Testis (tissue), 2 donors: ENCODE measurements at regions not wholly inside any gene's neighbourhood (a gene's known extent, or its start where the extent isn't known, plus 50 kb on each side); places are given as distances from the start of the nearest gene placed in this dataset.
"Not testable (repeated sequence)": the region's sequence is repeated elsewhere in the genome, so short reads cannot be mapped to it uniquely, and the experiment has no call there.

ENCODE experiments used
- DNase-seq: peaks from one replicate; pipeline ENCODE4 v3.0.0-alpha.2; 2019
- H3K27ac ChIP-seq, 2 donors: fragments of 200-600 bp; sonication (generic); one replicate each; pipeline ENCODE4 v1.5.1; 2019
- H3K27me3 ChIP-seq: fragments of 200-600 bp; sonication (generic); one replicate; pipeline ENCODE4 v1.5.1; 2019
- H3K36me3 ChIP-seq: fragments of 200-600 bp; sonication (generic); one replicate; pipeline ENCODE4 v1.5.1; 2017; ENCODE audit warnings: low read depth; ENCODE audit errors: missing control alignments
- H3K4me1 ChIP-seq: fragments of 200-600 bp; sonication (generic); one replicate; pipeline ENCODE4 v1.5.1; 2019
- H3K4me3 ChIP-seq, 2 donors: fragments of 200-600 bp; sonication (generic); one replicate each; pipeline ENCODE4 v1.5.1; 2017 to 2019
- H3K9me3 ChIP-seq: fragments of 200-600 bp; sonication (generic); one replicate; pipeline ENCODE4 v1.5.1; 2017
- CTCF ChIP-seq, 3 experiments: fragments of 450-650 bp in 2 of 3; fragments of 200-600 bp in 1 of 3; sonication (generic) in 1 of 3; IDR thresholded peaks; one replicate each; pipeline ENCODE4 v1.5.1; 2016 to 2019; ENCODE audit warnings: antibody characterized with exemption in 3 of 3, mild to moderate bottlenecking in 2 of 3, moderate library complexity in 1 of 3
- POLR2A ChIP-seq: fragments of 450-650 bp; IDR thresholded peaks from one replicate; pipeline ENCODE4 v1.6.1; 2017; ENCODE audit warnings: antibody characterized with exemption, mild to moderate bottlenecking, moderate library complexity
- WGBS, 2 donors: methylation state at CpG; one replicate each; pipeline ENCODE4 v1.1.5; 2018; 5-methylcytosine and 5-hydroxymethylcytosine counted together
- intact Hi-C: fragments of 100-400 bp; cut with DNase I; formaldehyde crosslinking; loops from one replicate; pipeline ENCODE4 v1.15.1; 2023; ENCODE audit warnings: low total_unique reads

- WGBS, 2 donors: 42 to 61% methylated on average over 2 of the region's 2 CpGs
- no peaks in the 10 kb centered on the region for H3K27me3 ChIP-seq
- H3K36me3 ChIP-seq: no peaks in the 10 kb centered on the region
- no peaks in the 10 kb centered on the region for H3K4me1 ChIP-seq
- no peak overlapping the region for H3K27ac ChIP-seq
- no peak for DNase-seq
- H3K4me3 ChIP-seq: no peak overlapping the region
- H3K9me3 ChIP-seq: no peaks in the 10 kb centered on the region
- intact Hi-C loops: no loop called here
- TF ChIP-seq POLR2A (no peak), CTCF (IDR thresholded peaks at IDR 0.05) (no peak)
Measured at GRCh38 chr5:106986006-106986405, 684.7 kb downstream of the EFNA5 start.

GRCh38 chr5:106985174-106985573 lies 685.6 kb downstream of the EFNA5 start:
- intact Hi-C loops: no loop called here
- TF ChIP-seq CTCF (IDR thresholded peaks at IDR 0.05) (no peak), POLR2A (no peak)
- 75 to 92% methylated on average over 6 of the region's 6 CpGs for WGBS, 2 donors

GRCh38 chr5:106979178-106979577 lies 691.6 kb downstream of the EFNA5 start:
- H3K36me3 ChIP-seq, H3K9me3 ChIP-seq, intact Hi-C loops, H3K27ac ChIP-seq, H3K27me3 ChIP-seq, H3K4me1 ChIP-seq, DNase-seq, H3K4me3 ChIP-seq: not testable (repeated sequence)
- 91 to 94% methylated on average over 11 of the region's 11 CpGs for WGBS, 2 donors

More at GRCh38 chr5:106985174-106985573, 685.6 kb downstream of the EFNA5 start:
- DNase-seq: no peak
- H3K36me3 ChIP-seq: no peaks in the 10 kb centered on the region
- no peaks in the 10 kb centered on the region for H3K4me1 ChIP-seq
- H3K9me3 ChIP-seq: no peaks in the 10 kb centered on the region
- no peak overlapping the region for H3K27ac ChIP-seq
- H3K27me3 ChIP-seq: no peaks in the 10 kb centered on the region
- H3K4me3 ChIP-seq: no peak overlapping the region

GRCh38 chr5:106978582-106979165 lies 692.1 kb downstream of the EFNA5 start:
- intact Hi-C loops, H3K4me1 ChIP-seq, H3K27ac ChIP-seq, H3K27me3 ChIP-seq, H3K36me3 ChIP-seq, H3K9me3 ChIP-seq, H3K4me3 ChIP-seq, DNase-seq: not testable (repeated sequence)
- WGBS, 2 donors: 85 to 92% methylated on average over 13 of the region's 13 CpGs

- DNase-seq: no peak
- WGBS, 2 donors: 97% methylated on average over 3 of the region's 3 CpGs
- TF ChIP-seq CTCF (IDR thresholded peaks at IDR 0.05) (no peak), POLR2A (no peak)
- no peak overlapping the region for H3K27ac ChIP-seq
- H3K4me1 ChIP-seq: no peaks in the 10 kb centered on the region
- intact Hi-C loops: no loop called here
- no peak overlapping the region for H3K4me3 ChIP-seq
- H3K9me3 ChIP-seq: no peaks in the 10 kb centered on the region
- no peaks in the 10 kb centered on the region for H3K36me3 ChIP-seq
- no peaks in the 10 kb centered on the region for H3K27me3 ChIP-seq
Measured at GRCh38 chr5:106976363-106976762, 694.4 kb downstream of the EFNA5 start.

- H3K4me3 ChIP-seq: no peak overlapping the region
- H3K36me3 ChIP-seq: no peaks in the 10 kb centered on the region
- no peaks in the 10 kb centered on the region for H3K9me3 ChIP-seq
- H3K4me1 ChIP-seq: no peaks in the 10 kb centered on the region
- intact Hi-C loops: no loop called here
- 45 to 47% methylated on average over 2 of the region's 2 CpGs for WGBS, 2 donors
- H3K27ac ChIP-seq: no peak overlapping the region
- no peaks in the 10 kb centered on the region for H3K27me3 ChIP-seq
- DNase-seq: no peak
- TF ChIP-seq CTCF (IDR thresholded peaks at IDR 0.05) (no peak), POLR2A (no peak)
Measured at GRCh38 chr5:106974272-106974671, 696.5 kb downstream of the EFNA5 start.
